ENCODE measurements at regions not wholly inside any gene's neighbourhood (a gene's known extent, or its start where the extent isn't known, plus 50 kb on each side); places are given as distances from the start of the nearest gene placed in this dataset.
"Not testable (repeated sequence)": the region's sequence is repeated elsewhere in the genome, so short reads cannot be mapped to it uniquely, and the experiment has no call there.

- no peak for DNase-seq (ENCODE audit: low read depth in 2 of 2, low spot score in 1 of 2)
Observed at GRCh38 chr10:2893158-2893845, 174.0 kb upstream of the PFKP start.

GRCh38 chr10:2891770-2892124 is 175.6 kb upstream of the PFKP start:
- no peak for DNase-seq (ENCODE audit: low read depth in 2 of 2, low spot score in 1 of 2)

DNA sequence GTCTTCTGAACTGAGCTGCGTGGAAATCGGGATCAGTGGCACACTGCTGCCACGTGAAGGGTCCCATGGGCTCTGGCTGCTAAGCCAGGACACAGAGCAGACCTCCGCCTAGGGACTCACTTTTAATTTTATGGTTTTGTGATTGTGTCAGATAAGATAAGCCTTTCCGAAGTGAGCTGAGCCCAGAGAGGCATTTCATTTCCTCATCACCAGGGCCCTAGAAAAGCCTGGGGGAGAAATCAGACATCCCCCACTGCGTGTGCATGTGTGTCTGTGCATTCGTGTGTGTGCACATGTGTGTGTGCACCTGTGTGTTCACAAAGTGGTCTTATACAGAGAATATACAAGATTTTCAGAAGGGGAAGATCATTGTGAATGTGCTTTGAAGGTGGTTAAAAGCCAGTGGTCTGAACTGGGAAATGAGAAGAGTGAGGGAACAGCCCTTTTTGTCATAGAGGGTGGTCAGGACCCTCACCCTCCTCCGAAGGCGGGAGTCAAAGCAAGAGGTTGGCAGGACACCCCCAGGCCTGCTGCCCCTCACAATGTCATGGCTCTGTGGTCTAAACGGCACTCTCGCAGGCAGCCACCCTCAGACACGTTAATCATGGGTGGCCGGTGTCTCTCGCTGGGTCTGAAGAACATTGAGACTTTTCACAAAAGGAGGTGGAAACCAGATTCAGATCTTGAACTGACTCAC is 176.1 kb upstream of the PFKP start:
- no peak for DNase-seq (ENCODE audit: low read depth in 2 of 2, low spot score in 1 of 2)

- no peak for DNase-seq (ENCODE audit: low read depth in 2 of 2, low spot score in 1 of 2)
Observed at GRCh38 chr10:2890093-2890492, 177.3 kb upstream of the PFKP start.

DNA sequence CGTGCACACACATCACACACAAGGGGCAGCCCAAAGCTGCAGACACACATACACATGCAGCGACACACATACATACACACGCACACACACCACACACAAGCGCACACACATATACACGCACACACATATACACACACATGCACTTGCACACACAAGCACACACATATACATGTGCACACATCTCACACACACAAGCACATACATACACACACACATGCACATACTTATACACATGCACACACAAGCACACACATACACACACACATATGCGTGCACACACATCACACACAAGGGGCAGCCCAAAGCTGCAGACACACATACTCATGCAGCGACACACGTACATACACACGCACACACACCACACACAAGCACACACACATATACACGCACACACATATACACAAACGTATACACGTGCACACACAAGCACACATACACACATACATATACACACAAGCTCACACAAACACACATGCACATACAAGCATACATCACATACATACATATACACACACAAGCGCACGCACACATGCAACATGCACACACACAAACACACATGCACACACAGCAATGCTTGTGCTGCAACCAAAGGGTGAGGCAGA is 178.8 kb upstream of the PFKP start:
- no peak for DNase-seq (ENCODE audit: low read depth in 2 of 2, low spot score in 1 of 2)

GRCh38 chr10:2887391-2888070 is 179.8 kb upstream of the PFKP start:
- no peak for DNase-seq (ENCODE audit: low read depth in 2 of 2, low spot score in 1 of 2)

DNA sequence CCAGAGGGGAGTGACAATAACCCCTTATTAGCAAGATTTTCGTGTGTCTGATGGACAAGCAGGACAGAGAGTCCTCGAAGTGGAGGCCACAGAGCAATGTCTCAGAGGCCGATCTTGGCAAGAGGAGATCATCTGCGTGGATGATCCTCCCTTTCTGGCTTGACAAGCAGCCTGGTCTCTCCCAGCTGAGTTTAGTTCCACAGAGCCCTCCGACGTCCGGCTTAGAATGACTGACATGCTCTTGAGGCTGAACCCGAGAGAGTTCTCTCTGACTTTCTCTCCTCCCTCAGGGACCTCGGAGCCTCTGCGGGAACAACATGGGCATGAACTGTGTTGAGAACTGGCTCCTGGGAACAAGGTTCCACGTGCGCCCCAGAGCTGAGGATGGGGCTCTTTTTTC is 180.7 kb upstream of the PFKP start:
- DNase-seq (ENCODE audit: low read depth in 2 of 2, low spot score in 1 of 2): no peak

GRCh38 chr10:2885288-2886278 is 181.8 kb upstream of the PFKP start:
- no peak for DNase-seq (ENCODE audit: low read depth in 2 of 2, low spot score in 1 of 2)

- DNase-seq (ENCODE audit: low read depth in 2 of 2, low spot score in 1 of 2): not testable (repeated sequence)
Observed at GRCh38 chr10:2883983-2884540, 183.3 kb upstream of the PFKP start.

DNA sequence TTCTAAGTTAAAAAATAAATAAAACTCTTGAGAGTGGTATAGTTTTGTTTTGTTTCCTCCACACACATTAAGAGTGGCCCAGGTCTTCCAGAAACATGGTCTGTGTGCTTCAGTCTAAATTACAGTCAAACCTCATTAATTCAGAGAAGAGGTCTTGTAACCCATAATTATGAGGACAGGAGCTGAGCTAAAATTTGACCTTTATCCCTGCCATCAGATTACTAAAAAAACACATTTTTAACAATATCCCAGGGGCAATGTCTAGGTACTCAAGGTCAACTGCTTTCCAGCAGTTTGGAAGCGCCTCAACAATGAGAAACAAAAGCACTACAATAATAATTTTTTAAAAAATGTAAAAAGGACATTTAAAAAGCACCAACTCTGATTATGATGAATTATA is 184.1 kb upstream of the PFKP start:
- no peak for DNase-seq (ENCODE audit: low read depth in 2 of 2, low spot score in 1 of 2)

- no peak for DNase-seq (ENCODE audit: low read depth in 2 of 2, low spot score in 1 of 2)
Observed at GRCh38 chr10:2882628-2883027, 184.7 kb upstream of the PFKP start.

- DNase-seq (ENCODE audit: low read depth in 2 of 2, low spot score in 1 of 2): no peak
Observed at GRCh38 chr10:2881720-2882620, 185.4 kb upstream of the PFKP start.

GRCh38 chr10:2880050-2880449 is 187.3 kb upstream of the PFKP start:
- DNase-seq (ENCODE audit: low read depth in 2 of 2, low spot score in 1 of 2): not testable (repeated sequence)

DNA sequence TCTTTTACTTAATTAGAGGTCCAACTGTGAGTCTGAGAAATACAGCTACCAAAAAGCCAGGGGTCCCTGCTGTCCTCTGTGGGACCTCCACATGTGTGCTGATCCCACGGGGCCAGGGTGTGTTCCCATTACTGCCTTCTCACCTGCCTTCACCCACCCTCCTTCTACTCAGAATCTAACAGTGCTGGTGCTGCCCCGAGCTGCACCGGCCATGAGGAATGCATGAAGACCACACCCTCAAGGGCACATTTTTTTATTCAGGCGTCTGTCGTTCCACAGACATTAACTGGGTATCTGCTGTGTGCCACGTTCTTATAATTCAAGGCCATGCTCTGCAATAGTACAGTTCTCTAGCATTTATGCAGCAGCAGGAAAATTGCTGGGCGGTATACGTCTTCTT is 188.5 kb upstream of the PFKP start:
- no peak for DNase-seq (ENCODE audit: low read depth in 2 of 2, low spot score in 1 of 2)

- no peak for DNase-seq (ENCODE audit: low read depth in 2 of 2, low spot score in 1 of 2)
Observed at GRCh38 chr10:2876032-2876431, 191.3 kb upstream of the PFKP start.

- DNase-seq (ENCODE audit: low read depth in 2 of 2, low spot score in 1 of 2): no peak
Observed at GRCh38 chr10:2874963-2875362, 192.4 kb upstream of the PFKP start.

GRCh38 chr10:2873769-2874168 is 193.6 kb upstream of the PFKP start:
- no peak for DNase-seq (ENCODE audit: low read depth in 2 of 2, low spot score in 1 of 2)

- DNase-seq (ENCODE audit: low read depth in 2 of 2, low spot score in 1 of 2): no peak
Observed at GRCh38 chr10:2871673-2872219, 195.6 kb upstream of the PFKP start.

GRCh38 chr10:2870654-2871053 is 196.7 kb upstream of the PFKP start:
- no peak for DNase-seq (ENCODE audit: low read depth in 2 of 2, low spot score in 1 of 2)
